GM12865 (cell line): ENCODE measurements at regions not wholly inside any gene's neighbourhood (a gene's known extent, or its start where the extent isn't known, plus 50 kb on each side); places are given as distances from the start of the nearest gene placed in this dataset.

Source experiments
- DNase-seq: peaks from one replicate; pipeline ENCODE4 v3.0.0; 2010; ENCODE audit warnings: low read depth
- H3K4me3 ChIP-seq: 2 replicates; pipeline ENCODE4 v1.5.1; 2011; ENCODE audit warnings: mild to moderate bottlenecking, low read depth, low read length, control low read depth
- TF ChIP-seq, protein P1 (sequence below): IDR thresholded peaks from 2 replicates; pipeline ENCODE4 v1.5.1; 2011; ENCODE audit warnings: low read length, control low read depth, low read depth, inconsistent platforms; ENCODE audit not compliant: insufficient read depth; ENCODE audit errors: missing control alignments

DNA sequence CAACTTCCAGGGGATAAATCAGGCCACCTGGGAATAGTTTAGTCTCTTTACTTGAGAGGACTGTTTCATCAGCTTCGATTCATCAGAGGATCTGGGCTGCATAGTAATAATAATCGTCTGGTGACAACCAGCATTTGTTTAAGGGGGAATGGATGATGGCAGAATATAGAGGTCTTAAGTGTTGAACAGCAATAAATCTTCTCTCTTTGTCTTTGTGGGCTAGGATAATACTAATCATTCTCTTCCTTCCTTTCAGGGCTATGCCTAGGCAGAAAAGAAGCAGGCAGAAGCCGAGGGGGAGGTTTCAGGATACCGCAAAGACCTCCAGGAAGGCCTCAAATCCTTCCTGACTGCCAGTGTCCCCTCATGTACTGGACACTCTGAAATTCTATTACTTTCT is 150.4 kb upstream of the GAREM1 start:
- no peak for DNase-seq
- H3K4me3 ChIP-seq, result no peak overlapping the region
- TF ChIP-seq, protein P1, sequence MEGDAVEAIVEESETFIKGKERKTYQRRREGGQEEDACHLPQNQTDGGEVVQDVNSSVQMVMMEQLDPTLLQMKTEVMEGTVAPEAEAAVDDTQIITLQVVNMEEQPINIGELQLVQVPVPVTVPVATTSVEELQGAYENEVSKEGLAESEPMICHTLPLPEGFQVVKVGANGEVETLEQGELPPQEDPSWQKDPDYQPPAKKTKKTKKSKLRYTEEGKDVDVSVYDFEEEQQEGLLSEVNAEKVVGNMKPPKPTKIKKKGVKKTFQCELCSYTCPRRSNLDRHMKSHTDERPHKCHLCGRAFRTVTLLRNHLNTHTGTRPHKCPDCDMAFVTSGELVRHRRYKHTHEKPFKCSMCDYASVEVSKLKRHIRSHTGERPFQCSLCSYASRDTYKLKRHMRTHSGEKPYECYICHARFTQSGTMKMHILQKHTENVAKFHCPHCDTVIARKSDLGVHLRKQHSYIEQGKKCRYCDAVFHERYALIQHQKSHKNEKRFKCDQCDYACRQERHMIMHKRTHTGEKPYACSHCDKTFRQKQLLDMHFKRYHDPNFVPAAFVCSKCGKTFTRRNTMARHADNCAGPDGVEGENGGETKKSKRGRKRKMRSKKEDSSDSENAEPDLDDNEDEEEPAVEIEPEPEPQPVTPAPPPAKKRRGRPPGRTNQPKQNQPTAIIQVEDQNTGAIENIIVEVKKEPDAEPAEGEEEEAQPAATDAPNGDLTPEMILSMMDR, result no peak

DNA sequence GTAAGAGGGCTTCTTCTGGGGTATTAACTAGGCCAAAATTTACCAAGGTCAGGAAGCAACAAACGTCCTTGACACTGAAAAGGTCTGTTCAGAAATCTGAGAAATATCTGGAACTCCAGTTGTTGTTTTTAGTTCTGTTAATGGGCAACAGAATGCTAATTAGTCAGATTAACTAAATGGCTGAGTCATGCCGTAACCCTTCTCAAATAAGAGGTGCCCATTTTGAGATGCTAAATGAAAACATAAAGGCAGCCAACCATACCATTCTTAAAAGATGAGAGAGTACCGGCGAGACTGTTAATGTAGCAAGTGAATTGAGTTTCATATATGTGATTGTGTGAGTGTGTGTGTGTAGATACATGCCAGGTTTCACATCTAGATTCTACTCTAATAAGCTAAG is 147.9 kb upstream of the GAREM1 start:
- no peak for DNase-seq
- TF ChIP-seq, protein P1, result no peak
- no peak overlapping the region for H3K4me3 ChIP-seq

DNA sequence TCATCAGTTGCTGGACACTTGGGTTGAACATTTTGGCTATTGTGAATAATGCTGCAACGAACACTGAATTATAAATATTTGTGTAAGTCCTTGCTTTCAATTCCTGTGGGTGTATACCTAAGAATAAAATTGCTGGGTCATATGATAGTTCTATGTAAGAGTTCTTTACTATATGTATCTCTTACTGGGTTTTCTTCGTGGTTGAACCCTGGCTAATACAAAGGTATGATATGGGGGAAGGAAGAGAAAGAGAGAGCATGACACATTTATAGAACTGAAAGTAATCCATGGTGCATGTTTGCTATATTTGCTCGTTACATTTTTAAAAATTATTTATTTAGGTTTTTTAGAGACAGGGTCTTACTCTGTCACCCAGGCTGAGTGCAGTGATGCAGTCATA is 143.1 kb upstream of the GAREM1 start:
- no peak for DNase-seq
- no peak overlapping the region for H3K4me3 ChIP-seq
- TF ChIP-seq, protein P1, result no peak

DNA sequence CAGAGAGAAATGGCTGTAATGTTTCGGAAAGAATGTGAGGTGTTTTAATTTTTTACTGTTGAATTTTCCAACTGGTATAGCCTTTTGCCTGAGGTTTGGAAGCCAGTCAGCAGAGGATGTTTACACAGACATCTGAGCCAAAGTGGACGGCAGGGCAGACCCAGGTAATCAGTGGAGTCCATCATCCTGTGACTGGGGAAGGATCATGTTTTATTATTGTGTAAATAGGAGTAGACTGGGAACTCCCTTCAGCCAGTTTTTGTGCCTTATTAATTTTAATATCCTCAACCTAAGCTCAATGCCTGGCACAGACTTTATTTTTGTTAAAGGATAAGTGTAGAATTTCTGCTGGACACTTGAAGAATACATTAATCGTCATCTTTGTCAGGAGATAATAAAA is 142.0 kb upstream of the GAREM1 start:
- H3K4me3 ChIP-seq, result no peak overlapping the region
- no peak for DNase-seq
- TF ChIP-seq, protein P1, result no peak

DNA sequence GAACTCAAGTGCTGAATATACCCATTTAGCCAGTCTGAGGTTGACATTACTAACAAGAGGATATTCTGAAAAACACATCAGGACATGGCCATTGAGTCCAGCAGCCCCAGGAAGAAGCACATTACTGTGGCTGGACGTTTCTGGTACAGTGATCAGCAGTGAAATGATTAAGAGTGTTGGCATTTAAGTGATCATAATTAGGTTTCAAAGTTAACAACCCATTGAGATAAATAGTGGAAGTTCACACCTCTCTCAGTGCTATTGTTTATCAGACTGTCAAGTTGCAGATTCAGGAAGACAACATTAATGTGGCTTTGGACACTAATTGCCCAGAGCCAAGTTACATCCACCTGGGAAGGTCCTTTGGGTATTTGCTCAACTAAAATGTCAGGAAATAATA is 139.5 kb upstream of the GAREM1 start:
- no peak overlapping the region for H3K4me3 ChIP-seq
- no peak for DNase-seq
- TF ChIP-seq, protein P1, result no peak

DNA sequence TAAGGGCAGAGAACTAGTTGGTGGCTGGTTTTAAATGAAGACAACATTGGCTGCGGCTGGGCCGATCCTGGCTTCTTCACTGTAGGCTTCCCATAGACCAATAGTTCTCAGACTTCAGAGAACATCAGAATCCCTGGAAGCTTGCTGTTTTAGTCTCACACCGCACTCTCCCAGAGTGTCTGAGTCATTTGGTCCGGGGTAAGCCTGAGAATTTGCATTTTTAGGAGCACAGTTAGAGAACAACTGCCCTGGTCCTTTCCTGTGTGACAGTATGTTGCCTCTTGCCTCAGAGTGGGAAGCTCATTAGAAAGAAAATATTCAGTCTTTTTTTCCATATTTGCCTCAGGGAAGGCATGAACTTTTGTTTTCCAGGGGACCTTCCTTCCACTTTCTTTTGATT is 137.1 kb upstream of the GAREM1 start:
- DNase-seq, result no peak
- TF ChIP-seq, protein P1, result no peak
- H3K4me3 ChIP-seq, result no peak overlapping the region

DNA sequence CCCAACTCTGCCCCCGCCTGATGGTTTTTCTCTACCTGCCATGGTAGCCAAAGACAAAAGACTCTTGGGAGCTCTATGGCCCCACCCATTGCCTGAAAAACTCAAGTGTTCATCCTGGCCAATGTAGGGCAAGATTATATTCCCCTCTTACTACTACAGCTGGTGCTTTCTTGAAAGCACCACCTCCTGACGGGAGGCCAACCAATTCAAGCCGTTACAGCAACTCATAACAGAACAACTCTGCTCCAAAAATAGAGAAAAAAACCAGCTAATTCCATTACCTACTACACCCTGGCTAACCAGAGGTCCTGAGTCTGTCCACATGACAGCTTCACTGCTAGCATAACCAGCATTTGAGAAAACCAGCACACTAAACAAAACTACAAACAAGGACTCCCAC is 127.5 kb upstream of the GAREM1 start:
- no peak for DNase-seq

More for the DNA sequence above, 127.5 kb upstream of the GAREM1 start:
- H3K4me3 ChIP-seq, result no peak overlapping the region
- TF ChIP-seq, protein P1, result no peak
